Right lobe of liver (tissue), 4 donors: ENCODE measurements at regions not wholly inside any gene's neighbourhood (a gene's known extent, or its start where the extent isn't known, plus 50 kb on each side); places are given as distances from the start of the nearest gene placed in this dataset.

ENCODE experiments used
- POLR2A ChIP-seq: fragments of 450-650 bp; IDR thresholded peaks from one replicate; pipeline ENCODE4 v1.6.1; 2017; ENCODE audit warnings: antibody characterized with exemption, mild to moderate bottlenecking
- TF ChIP-seq, protein P1 (sequence below), 4 donors: fragments of 200-600 bp in 3 of 4; fragments of 450-650 bp in 1 of 4; IDR thresholded peaks; one replicate each; pipeline versions ENCODE4 v1.5.1 to v1.8.0; 2016 to 2022; ENCODE audit warnings: antibody characterized with exemption in 4 of 4, mild to moderate bottlenecking in 2 of 4
- donor health status: DM: no; HTN: no; CAD: no.
- donor health status: DM: no; HTN: no; CAD: no.
- donor health status: DM: no; HTN: yes; CAD: no.

DNA sequence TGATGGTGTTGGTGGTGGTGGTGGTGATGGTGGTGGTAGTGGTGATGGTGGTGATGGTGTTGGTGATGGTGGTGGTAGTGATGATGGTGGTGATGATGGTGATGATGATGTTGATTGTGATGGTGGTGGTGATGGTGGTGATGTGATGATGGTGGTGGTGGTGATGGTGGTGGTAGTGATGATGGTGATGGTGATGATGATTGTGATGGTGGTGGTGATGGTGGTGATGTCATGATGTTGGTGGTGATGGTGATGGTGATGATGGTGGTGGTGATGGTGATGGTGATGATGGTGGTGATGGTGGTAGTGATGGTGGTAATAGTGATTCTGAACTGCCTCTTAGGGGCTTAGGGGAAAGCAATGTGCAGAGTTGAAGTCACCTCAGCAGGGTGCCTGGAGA lies 760.7 kb downstream of the GALR1 start:
- TF ChIP-seq, protein P1, sequence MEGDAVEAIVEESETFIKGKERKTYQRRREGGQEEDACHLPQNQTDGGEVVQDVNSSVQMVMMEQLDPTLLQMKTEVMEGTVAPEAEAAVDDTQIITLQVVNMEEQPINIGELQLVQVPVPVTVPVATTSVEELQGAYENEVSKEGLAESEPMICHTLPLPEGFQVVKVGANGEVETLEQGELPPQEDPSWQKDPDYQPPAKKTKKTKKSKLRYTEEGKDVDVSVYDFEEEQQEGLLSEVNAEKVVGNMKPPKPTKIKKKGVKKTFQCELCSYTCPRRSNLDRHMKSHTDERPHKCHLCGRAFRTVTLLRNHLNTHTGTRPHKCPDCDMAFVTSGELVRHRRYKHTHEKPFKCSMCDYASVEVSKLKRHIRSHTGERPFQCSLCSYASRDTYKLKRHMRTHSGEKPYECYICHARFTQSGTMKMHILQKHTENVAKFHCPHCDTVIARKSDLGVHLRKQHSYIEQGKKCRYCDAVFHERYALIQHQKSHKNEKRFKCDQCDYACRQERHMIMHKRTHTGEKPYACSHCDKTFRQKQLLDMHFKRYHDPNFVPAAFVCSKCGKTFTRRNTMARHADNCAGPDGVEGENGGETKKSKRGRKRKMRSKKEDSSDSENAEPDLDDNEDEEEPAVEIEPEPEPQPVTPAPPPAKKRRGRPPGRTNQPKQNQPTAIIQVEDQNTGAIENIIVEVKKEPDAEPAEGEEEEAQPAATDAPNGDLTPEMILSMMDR (IDR thresholded peaks at IDR 0.05), result no peak
- TF ChIP-seq POLR2A, result no peak
